ENCODE measurements at regions not wholly inside any gene's neighbourhood (a gene's known extent, or its start where the extent isn't known, plus 50 kb on each side); places are given as distances from the start of the nearest gene placed in this dataset.

- Histone ChIP-seq H3K9ac (ENCODE audit: insufficient read depth in 1 of 2, low read depth in 2 of 2, low read length in 2 of 2) (no peak overlapping the region), H3K9me1 (ENCODE audit: control insufficient read depth, insufficient read depth, low read length) (no peaks in the 10 kb centered on the region), H3K79me2 (ENCODE audit: control insufficient read depth, insufficient read depth, low read length) (no peaks in the 10 kb centered on the region), H3K4me2 (ENCODE audit: insufficient read depth, low read length) (no peak overlapping the region), H3K27me3 (ENCODE audit: control insufficient read depth in 2 of 2, insufficient read depth in 2 of 2, low read length in 2 of 2) (no peaks in the 10 kb centered on the region), H3K4me3 (no peak overlapping the region), H4K20me1 (replicated peaks; ENCODE audit: control insufficient read depth, insufficient read depth, low read length) (no peaks in the 10 kb centered on the region), H2AFZ (ENCODE audit: low read depth, low read length) (no peak overlapping the region), H3K27ac (ENCODE audit: extremely low read depth, low read depth, low read length) (no peak overlapping the region), H3K4me1 (replicated peaks in 1 of 2; ENCODE audit: control insufficient read depth in 2 of 2, insufficient read depth in 2 of 2, low read length in 2 of 2) (no peaks in the 10 kb centered on the region), H3K36me3 (ENCODE audit: control insufficient read depth, insufficient read depth, low read length) (no peaks in the 10 kb centered on the region), H3K9me3 (replicated peaks; ENCODE audit: control insufficient read depth, insufficient read depth, low read depth, low read length) (no peaks in the 10 kb centered on the region)
- ChIA-PET CTCF (ENCODE audit: low intra/inter-chr PET ratio) (interaction anchor here (0.9 kb wide), 1 partner anchor 538 kb away, joined by 4 read pairs; no protein-coding TSS in a partner anchor), POLR2A (no interaction called here)
- intact Hi-C loops (cut with micrococcal nuclease) (loop anchor here (2.0 to 10.0 kb wide), 3 partner anchors 162 to 538 kb away; no protein-coding TSS in a partner anchor), in situ Hi-C loops (cut with MboI) (no loop called here)
- BruUV-seq (replicated peaks): no TSS peak
- 21% methylated on average over 14 of the region's 15 CpGs for WGBS (ENCODE audit: insufficient coverage, low coverage, missing lambda C conversion rate)
- ATAC-seq: no peak
- DNase-seq (ENCODE audit: extremely low read depth in 1 of 4, low spot score in 3 of 4): peak in 1 of 4 experiments; percentile 8
- FAIRE-seq: no peak
- TF ChIP-seq POLR3G (IDR thresholded peaks at IDR 0.05; ENCODE audit: extremely low read depth, insufficient read length, insufficient replicate concordance) (no peak), CEBPB (tag; IDR thresholded peaks at IDR 0.05) (no peak), ZBTB33 (CRISPR knock-in tag; IDR thresholded peaks at IDR 0.05) (no peak), COPS2 (conservative IDR thresholded peaks at IDR 0.05) (no peak), HNRNPK (IDR thresholded peaks at IDR 0.05; ENCODE audit: low read depth, low read length, poor library complexity, severe bottlenecking) (peak; percentile 31), USF2 (CRISPR knock-in tag; IDR thresholded peaks at IDR 0.05) (no peak), FOXK1 (CRISPR knock-in tag; IDR thresholded peaks at IDR 0.05; ENCODE audit: borderline replicate concordance) (no peak), KDM4B (IDR thresholded peaks at IDR 0.05; ENCODE audit: borderline replicate concordance in 2 of 2, low read depth in 1 of 2) (no peak), SMARCE1 (IDR thresholded peaks at IDR 0.05) (no peak), MEF2D (tag; conservative IDR thresholded peaks at IDR 0.05; ENCODE audit: low read depth) (no peak), SMAD1 (IDR thresholded peaks at IDR 0.05; ENCODE audit: low read depth, low read length, partially characterized antibody) (no peak), NFIC (IDR thresholded peaks at IDR 0.05) (peak; percentile 56)
- TF ChIP-seq, protein P1, sequence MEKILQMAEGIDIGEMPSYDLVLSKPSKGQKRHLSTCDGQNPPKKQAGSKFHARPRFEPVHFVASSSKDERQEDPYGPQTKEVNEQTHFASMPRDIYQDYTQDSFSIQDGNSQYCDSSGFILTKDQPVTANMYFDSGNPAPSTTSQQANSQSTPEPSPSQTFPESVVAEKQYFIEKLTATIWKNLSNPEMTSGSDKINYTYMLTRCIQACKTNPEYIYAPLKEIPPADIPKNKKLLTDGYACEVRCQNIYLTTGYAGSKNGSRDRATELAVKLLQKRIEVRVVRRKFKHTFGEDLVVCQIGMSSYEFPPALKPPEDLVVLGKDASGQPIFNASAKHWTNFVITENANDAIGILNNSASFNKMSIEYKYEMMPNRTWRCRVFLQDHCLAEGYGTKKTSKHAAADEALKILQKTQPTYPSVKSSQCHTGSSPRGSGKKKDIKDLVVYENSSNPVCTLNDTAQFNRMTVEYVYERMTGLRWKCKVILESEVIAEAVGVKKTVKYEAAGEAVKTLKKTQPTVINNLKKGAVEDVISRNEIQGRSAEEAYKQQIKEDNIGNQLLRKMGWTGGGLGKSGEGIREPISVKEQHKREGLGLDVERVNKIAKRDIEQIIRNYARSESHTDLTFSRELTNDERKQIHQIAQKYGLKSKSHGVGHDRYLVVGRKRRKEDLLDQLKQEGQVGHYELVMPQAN (IDR thresholded peaks at IDR 0.05; ENCODE audit: borderline replicate concordance): no peak
- TF ChIP-seq, protein P2, sequence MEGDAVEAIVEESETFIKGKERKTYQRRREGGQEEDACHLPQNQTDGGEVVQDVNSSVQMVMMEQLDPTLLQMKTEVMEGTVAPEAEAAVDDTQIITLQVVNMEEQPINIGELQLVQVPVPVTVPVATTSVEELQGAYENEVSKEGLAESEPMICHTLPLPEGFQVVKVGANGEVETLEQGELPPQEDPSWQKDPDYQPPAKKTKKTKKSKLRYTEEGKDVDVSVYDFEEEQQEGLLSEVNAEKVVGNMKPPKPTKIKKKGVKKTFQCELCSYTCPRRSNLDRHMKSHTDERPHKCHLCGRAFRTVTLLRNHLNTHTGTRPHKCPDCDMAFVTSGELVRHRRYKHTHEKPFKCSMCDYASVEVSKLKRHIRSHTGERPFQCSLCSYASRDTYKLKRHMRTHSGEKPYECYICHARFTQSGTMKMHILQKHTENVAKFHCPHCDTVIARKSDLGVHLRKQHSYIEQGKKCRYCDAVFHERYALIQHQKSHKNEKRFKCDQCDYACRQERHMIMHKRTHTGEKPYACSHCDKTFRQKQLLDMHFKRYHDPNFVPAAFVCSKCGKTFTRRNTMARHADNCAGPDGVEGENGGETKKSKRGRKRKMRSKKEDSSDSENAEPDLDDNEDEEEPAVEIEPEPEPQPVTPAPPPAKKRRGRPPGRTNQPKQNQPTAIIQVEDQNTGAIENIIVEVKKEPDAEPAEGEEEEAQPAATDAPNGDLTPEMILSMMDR (IDR thresholded peaks at IDR 0.05 in 2 of 3, conservative IDR thresholded peaks at IDR 0.05 in 1 of 3; ENCODE audit: insufficient read depth in 2 of 3, low read depth in 1 of 3, low read length in 3 of 3): peak in 1 of 3 experiments; percentile 33; a peak in 1 of 6 replicates
Measured at GRCh38 chr2:225122583-225123486, 80.6 kb upstream of the DOCK10 start.
